ENCODE measurements at regions not wholly inside any gene's neighbourhood (a gene's known extent, or its start where the extent isn't known, plus 50 kb on each side); places are given as distances from the start of the nearest gene placed in this dataset.

GRCh38 chr13:112160558-112160957, 93.6 kb downstream of the SOX1 start:
- Histone ChIP-seq H3K27me3 (ENCODE audit: insufficient read depth) (no peaks in the 10 kb centered on the region), H3K4me3 (no peak overlapping the region), H3K9me2 (ENCODE audit: insufficient read depth) (no peaks in the 10 kb centered on the region; the same call in 1 of the 2 replicates), H3K4me2 (peak overlapping the region; percentile 61), H3K27ac (ENCODE audit: low read depth) (peak overlapping the region; percentile 93; the same call in 1 of the 2 replicates), H2AFZ (no peak overlapping the region), H4K20me1 (replicated peaks; ENCODE audit: insufficient read depth) (no peaks in the 10 kb centered on the region), H3K79me2 (replicated peaks; ENCODE audit: insufficient read depth) (no peaks in the 10 kb centered on the region), H3K36me3 (ENCODE audit: insufficient read depth) (no peaks in the 10 kb centered on the region; the same call in 1 of the 2 replicates), H3F3A (replicated peaks; ENCODE audit: low read depth) (no peaks in the 10 kb centered on the region; the same call in 1 of the 2 replicates), H3K4me1 (ENCODE audit: insufficient read depth) (peaks cover 39% of the 10 kb centered on the region)
- Mint-ChIP-seq H3K4me1 (peaks cover 59% of the 10 kb centered on the region), H3K36me3 (ENCODE audit: low read depth) (peaks cover 19% of the 10 kb centered on the region), H3K9me3 (peaks cover 17% of the 10 kb centered on the region), H3K27me3 (ENCODE audit: insufficient read depth, low read depth, poor library complexity) (peaks cover 26% of the 10 kb centered on the region), H3K27ac (peak overlapping the region; percentile 99), H3K4me3 (no peak overlapping the region)
- no peak for DNase-seq (ENCODE audit: low spot score)
- no peak for TF ChIP-seq ZNF462 (CRISPR knock-in tag; IDR thresholded peaks at IDR 0.05)
- TF ChIP-seq ZNF114 (CRISPR knock-in tag; IDR thresholded peaks at IDR 0.05): no peak
- no peak for TF ChIP-seq CREB1 (CRISPR knock-in tag; IDR thresholded peaks at IDR 0.05; ENCODE audit: low read depth)
- TF ChIP-seq ETS1 (IDR thresholded peaks at IDR 0.05): no peak
- ATAC-seq: no peak

Data from GM23338 (cell line).